IMR-90 (cell line): ENCODE measurements at regions not wholly inside any gene's neighbourhood (a gene's known extent, or its start where the extent isn't known, plus 50 kb on each side); places are given as distances from the start of the nearest gene placed in this dataset.

Experiments used
- ATAC-seq: fragments of 200-7000 bp; cut with Tn5 transposase; 2 replicates; pipeline ENCODE4 v1.9.1; 2020; ENCODE audit warnings: low read depth, mild to moderate bottlenecking, moderate library complexity
- BruUV-seq: library from RNA; stranded (reverse); fragments of 400-500 nt; replicated peaks from 2 replicates; lab custom pipeline; 2021; lab: Mats Ljungman, UMichigan
- CTCF ChIA-PET: fragments of 300-600 bp; formaldehyde crosslinking; extraction: SDS; loops from one replicate; lab custom pipeline; 2021; ENCODE audit warnings: antibody characterized with exemption; lab: Yijun Ruan, JAX
- POLR2A ChIA-PET: fragments of 300-600 bp; sonication (Branson Sonifier 250); formaldehyde crosslinking; loops from one replicate; lab custom pipeline; 2022; ENCODE audit warnings: antibody characterized with exemption; ENCODE audit not compliant: unreplicated experiment; lab: Charles Lee
- DNase-seq: peaks from one replicate; pipeline ENCODE4 v3.0.0; 2013
- H2AFZ ChIP-seq: replicated peaks from 2 replicates; pipeline ENCODE3; 2013; ENCODE audit warnings: low read length, mild to moderate bottlenecking; ENCODE audit not compliant: poor library complexity
- H2AK5ac ChIP-seq: 2 replicates; pipeline ENCODE4 v1.6.1; 2013; ENCODE audit warnings: low read depth, low read length, inconsistent platforms
- H2AK9ac ChIP-seq: replicated peaks from 2 replicates; pipeline ENCODE3; 2013; ENCODE audit warnings: mild to moderate bottlenecking, low read depth, low read length, moderate library complexity; ENCODE audit not compliant: poor library complexity
- H2BK120ac ChIP-seq: 2 replicates; pipeline ENCODE4 v1.6.1; 2013; ENCODE audit warnings: low read depth, low read length, inconsistent platforms
- H2BK15ac ChIP-seq: 3 replicates; pipeline ENCODE4 v1.6.1; 2013; ENCODE audit warnings: low read depth, low read length, inconsistent platforms
- H2BK20ac ChIP-seq: 2 replicates; pipeline ENCODE4 v1.6.1; 2013; ENCODE audit warnings: low read depth, mild to moderate bottlenecking, inconsistent platforms, low read length, moderate library complexity
- H2BK5ac ChIP-seq: 2 replicates; pipeline ENCODE4 v1.6.1; 2013; ENCODE audit warnings: mild to moderate bottlenecking, low read depth, low read length, inconsistent platforms; ENCODE audit not compliant: poor library complexity, severe bottlenecking
- H3K14ac ChIP-seq: replicated peaks from 2 replicates; pipeline ENCODE4 v1.6.1; 2013; ENCODE audit warnings: low read depth, low read length, inconsistent platforms
- H3K18ac ChIP-seq: 2 replicates; pipeline ENCODE4 v1.6.1; 2013; ENCODE audit warnings: low read depth, low read length, control low read depth
- H3K23ac ChIP-seq: 2 replicates; pipeline ENCODE4 v1.6.1; 2013; ENCODE audit warnings: low read depth, low read length, inconsistent platforms
- H3K27ac ChIP-seq: 2 replicates; pipeline ENCODE4 v1.5.1; 2013; ENCODE audit warnings: mild to moderate bottlenecking, control low read depth, low read length; ENCODE audit not compliant: insufficient read depth
- H3K27me3 ChIP-seq: 2 replicates; pipeline ENCODE4 v1.6.1; 2013; ENCODE audit warnings: low read length; ENCODE audit not compliant: control insufficient read depth, insufficient read depth
- H3K36me3 ChIP-seq: 2 replicates; pipeline ENCODE4 v1.6.1; 2013; ENCODE audit warnings: low read length, mixed read lengths; ENCODE audit not compliant: control insufficient read depth, insufficient read depth
- H3K4ac ChIP-seq: 2 replicates; pipeline ENCODE4 v1.6.1; 2013; ENCODE audit warnings: low read depth, low read length, inconsistent platforms
- H3K4me1 ChIP-seq: 2 replicates; pipeline ENCODE4 v1.6.1; 2013; ENCODE audit warnings: low read length, mixed read lengths; ENCODE audit not compliant: control insufficient read depth, insufficient read depth
- H3K4me2 ChIP-seq: 2 replicates; pipeline ENCODE4 v1.6.1; 2013; ENCODE audit warnings: low read depth, mild to moderate bottlenecking, control low read depth, low read length, moderate library complexity
- H3K4me3 ChIP-seq: 2 replicates; pipeline ENCODE4 v1.5.1; 2013; ENCODE audit warnings: low read depth, mild to moderate bottlenecking, control low read depth, low read length, moderate library complexity; ENCODE audit not compliant: insufficient read depth
- H3K56ac ChIP-seq: 2 replicates; pipeline ENCODE4 v1.6.1; 2013; ENCODE audit warnings: low read length, inconsistent platforms; ENCODE audit not compliant: insufficient read depth; ENCODE audit errors: extremely low read depth
- H3K79me1 ChIP-seq, 2 experiments: 2 replicates each; pipeline ENCODE4 v1.6.1; 2013; ENCODE audit warnings: low read length in 2 of 2, inconsistent platforms in 1 of 2, low read depth in 1 of 2
- H3K9ac ChIP-seq: 2 replicates; pipeline ENCODE4 v1.6.1; 2013; ENCODE audit warnings: low read depth, low read length, control low read depth
- H3K9me1 ChIP-seq: 2 replicates; pipeline ENCODE4 v1.6.1; 2013; ENCODE audit warnings: low read length, inconsistent platforms; ENCODE audit not compliant: insufficient read depth
- H3K9me3 ChIP-seq: 2 replicates; pipeline ENCODE4 v1.6.1; 2013; ENCODE audit warnings: low read length; ENCODE audit not compliant: control insufficient read depth, insufficient read depth
- H4K20me1 ChIP-seq: 2 replicates; pipeline ENCODE4 v1.6.1; 2013; ENCODE audit warnings: low read length, inconsistent platforms; ENCODE audit not compliant: insufficient read depth
- H4K5ac ChIP-seq: 2 replicates; pipeline ENCODE4 v1.6.1; 2013; ENCODE audit warnings: mild to moderate bottlenecking, low read depth, low read length, control low read depth
- H4K8ac ChIP-seq, 2 experiments: 2 replicates each; pipeline ENCODE4 v1.6.1; 2013; ENCODE audit warnings: low read depth in 2 of 2, low read length in 2 of 2, control low read depth in 1 of 2, inconsistent platforms in 1 of 2
- H4K91ac ChIP-seq: 2 replicates; pipeline ENCODE4 v1.6.1; 2013; ENCODE audit warnings: low read depth, low read length, inconsistent platforms; ENCODE audit not compliant: insufficient read depth
- SMC3 ChIP-seq: fragments of 150-350 bp; IDR thresholded peaks from 2 replicates; pipeline ENCODE4 v1.6.1; 2016; ENCODE audit warnings: low read depth, mild to moderate bottlenecking, antibody characterized with exemption, low read length, moderate library complexity
- WGBS, 2 experiments: methylation state at CpG; one replicate each; pipeline versions ENCODE4 v1.1.5 to v1.1.7; 2013; ENCODE audit warnings: missing lambda C conversion rate in 2 of 2; ENCODE audit not compliant: insufficient read length in 1 of 2; ENCODE audit errors: extremely low coverage in 2 of 2; 5-methylcytosine and 5-hydroxymethylcytosine counted together
- dilution Hi-C: fragments of 300-500 bp; cut with HindIII; formaldehyde crosslinking; loops from one replicate; pipeline ENCODE4 v1.14.3; 2018; ENCODE audit warnings: low sequenced_read_pairs; ENCODE audit not compliant: unreplicated experiment
- in situ Hi-C: fragments of 300-500 bp; cut with MboI; formaldehyde crosslinking; loops from 3 replicates; pipeline ENCODE4 v1.14.3; 2019; ENCODE audit warnings: low sequenced_read_pairs, inconsistent platforms, mixed read lengths
- intact Hi-C: fragments of 100-400 bp; cut with micrococcal nuclease; formaldehyde crosslinking; loops from 2 replicates; pipeline ENCODE4 v1.10.0; 2022

DNA sequence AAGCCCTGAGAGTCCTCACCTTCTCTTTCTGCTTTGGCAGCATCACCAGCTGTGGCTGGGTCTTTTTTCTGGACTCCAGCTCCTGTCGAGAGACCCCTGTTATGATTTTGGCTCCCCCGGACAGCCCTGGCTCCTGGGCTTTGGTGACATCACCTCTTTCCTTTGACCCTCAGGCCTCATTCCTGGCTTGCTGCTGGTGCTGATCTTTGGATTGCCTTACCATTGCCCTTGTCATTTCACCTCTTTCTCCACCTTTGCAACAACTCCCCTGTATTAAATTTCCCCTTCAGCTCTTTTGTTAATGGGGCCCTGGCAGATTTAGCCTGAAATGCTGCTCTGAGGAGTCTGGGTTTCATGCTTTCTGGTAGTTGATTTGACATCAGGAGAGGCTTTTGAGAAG lies 322.8 kb downstream of the ZSWIM6 start:
- H3K18ac ChIP-seq: no peak overlapping the region
- no peak overlapping the region for H2BK20ac ChIP-seq
- no peaks in the 10 kb centered on the region for H4K20me1 ChIP-seq
- no peak overlapping the region for H3K9ac ChIP-seq
- no peak overlapping the region for H4K8ac ChIP-seq
- H2BK5ac ChIP-seq: no peak overlapping the region
- H3K4ac ChIP-seq: no peak overlapping the region
- no peak overlapping the region for H2AFZ ChIP-seq
- no peak overlapping the region for H2AK9ac ChIP-seq
- no TSS peak for BruUV-seq
- no peaks in the 10 kb centered on the region for H3K9me1 ChIP-seq
- no peak overlapping the region for H3K27ac ChIP-seq
- H3K36me3 ChIP-seq: no peaks in the 10 kb centered on the region
- no peaks in the 10 kb centered on the region for H3K4me1 ChIP-seq
- DNase-seq: no peak
- 100% methylated on average over 2 of the region's 2 CpGs; no CpG with 5 or more reads in 1 of the 2 experiments for WGBS, 2 experiments
- ChIA-PET POLR2A (no interaction called here), CTCF (no interaction called here)
- no peak overlapping the region for H3K4me2 ChIP-seq
- H2BK15ac ChIP-seq: no peak overlapping the region
- dilution Hi-C loops: no loop called here
- H3K14ac ChIP-seq: no peak overlapping the region
- intact Hi-C loops: loop anchor here (5.0 kb wide), 5 partner anchors 162 to 698 kb away; partner anchors contain the start of gene SMIM15
- in situ Hi-C loops: loop anchor here (5.0 to 25.0 kb wide), 2 partner anchors 313 to 693 kb away; no protein-coding TSS in a partner anchor
- TF ChIP-seq SMC3: no peak
- no peak overlapping the region for H2AK5ac ChIP-seq
- no peak overlapping the region for H2BK120ac ChIP-seq
- H4K5ac ChIP-seq: no peak overlapping the region
- no peak for ATAC-seq
- H4K91ac ChIP-seq: no peak overlapping the region
- H3K56ac ChIP-seq: no peak overlapping the region
- H3K9me3 ChIP-seq: no peaks in the 10 kb centered on the region
- H3K79me1 ChIP-seq: no peaks in the 10 kb centered on the region
- H3K4me3 ChIP-seq: no peak overlapping the region
- H3K23ac ChIP-seq: no peak overlapping the region
- H3K27me3 ChIP-seq: peaks cover 18% of the 10 kb centered on the region
